Neural crest cell (in vitro differentiated cells): ENCODE measurements at regions not wholly inside any gene's neighbourhood (a gene's known extent, or its start where the extent isn't known, plus 50 kb on each side); places are given as distances from the start of the nearest gene placed in this dataset.

Experiments
- DNase-seq: peaks from one replicate; pipeline ENCODE4 v3.0.0; 2021; ENCODE audit warnings: low read depth, mixed read lengths, low spot score
- H3K27ac Mint-ChIP-seq: one replicate; pipeline ENCODE4 v1.8.0; 2021; ENCODE audit warnings: mild to moderate bottlenecking, mixed read lengths; ENCODE audit not compliant: unreplicated experiment
- H3K27me3 Mint-ChIP-seq: 2 replicates; pipeline ENCODE4 v1.8.0; 2021; ENCODE audit warnings: low read depth, mild to moderate bottlenecking, mixed read lengths
- H3K36me3 Mint-ChIP-seq: 2 replicates; pipeline ENCODE4 v1.8.0; 2021; ENCODE audit warnings: low read depth, mild to moderate bottlenecking, mixed read lengths
- H3K4me1 Mint-ChIP-seq: 2 replicates; pipeline ENCODE4 v1.8.0; 2021; ENCODE audit warnings: mixed read lengths
- H3K4me3 Mint-ChIP-seq: one replicate; pipeline ENCODE4 v1.8.0; 2021; ENCODE audit warnings: mild to moderate bottlenecking, mixed read lengths
- H3K9me3 Mint-ChIP-seq: 2 replicates; pipeline ENCODE4 v1.8.0; 2021; ENCODE audit warnings: mixed read lengths
- TF ChIP-seq, protein P1 (sequence below): fragments of 200-600 bp; sonication (generic); conservative IDR thresholded peaks from 2 replicates; pipeline ENCODE4 v1.5.0; 2021; ENCODE audit warnings: antibody characterized with exemption, mild to moderate bottlenecking

DNA sequence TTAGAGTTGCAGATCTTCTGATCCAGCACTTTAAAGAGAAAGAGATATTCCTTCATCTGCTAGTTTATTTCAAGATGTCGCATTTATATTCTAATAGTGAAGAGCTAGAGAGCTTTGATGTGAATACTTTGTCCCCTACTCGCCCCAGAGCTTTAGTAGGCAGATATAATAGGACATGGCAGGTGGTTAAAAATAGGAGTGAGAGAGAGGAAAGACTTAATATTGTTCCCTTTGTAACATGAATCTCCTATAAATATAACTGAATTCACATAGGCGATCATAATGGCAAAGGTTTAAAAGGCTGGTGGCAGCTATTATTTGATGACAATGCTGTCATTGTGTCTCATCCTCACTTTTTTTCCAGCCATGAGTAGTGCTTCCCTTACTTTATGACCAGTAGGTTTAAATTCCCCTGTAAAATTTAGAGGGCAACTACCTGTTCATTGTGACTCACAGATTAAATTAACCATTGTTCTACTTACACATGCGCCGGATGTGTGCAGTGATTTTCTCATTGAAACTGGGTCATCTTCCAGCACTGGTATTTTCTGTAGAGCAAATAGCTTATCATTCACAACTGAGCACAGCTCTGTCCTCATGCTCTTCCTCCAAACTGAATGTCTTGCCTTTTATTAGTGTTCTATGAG lies 906.7 kb upstream of the CELF2 start:
- Mint-ChIP-seq H3K4me1 (peaks cover 9% of the 10 kb centered on the region), H3K9me3 (peaks cover 10% of the 10 kb centered on the region), H3K36me3 (no peaks in the 10 kb centered on the region), H3K27me3 (no peaks in the 10 kb centered on the region), H3K4me3 (no peak overlapping the region), H3K27ac (no peak overlapping the region)
- no peak for DNase-seq
- TF ChIP-seq, protein P1, sequence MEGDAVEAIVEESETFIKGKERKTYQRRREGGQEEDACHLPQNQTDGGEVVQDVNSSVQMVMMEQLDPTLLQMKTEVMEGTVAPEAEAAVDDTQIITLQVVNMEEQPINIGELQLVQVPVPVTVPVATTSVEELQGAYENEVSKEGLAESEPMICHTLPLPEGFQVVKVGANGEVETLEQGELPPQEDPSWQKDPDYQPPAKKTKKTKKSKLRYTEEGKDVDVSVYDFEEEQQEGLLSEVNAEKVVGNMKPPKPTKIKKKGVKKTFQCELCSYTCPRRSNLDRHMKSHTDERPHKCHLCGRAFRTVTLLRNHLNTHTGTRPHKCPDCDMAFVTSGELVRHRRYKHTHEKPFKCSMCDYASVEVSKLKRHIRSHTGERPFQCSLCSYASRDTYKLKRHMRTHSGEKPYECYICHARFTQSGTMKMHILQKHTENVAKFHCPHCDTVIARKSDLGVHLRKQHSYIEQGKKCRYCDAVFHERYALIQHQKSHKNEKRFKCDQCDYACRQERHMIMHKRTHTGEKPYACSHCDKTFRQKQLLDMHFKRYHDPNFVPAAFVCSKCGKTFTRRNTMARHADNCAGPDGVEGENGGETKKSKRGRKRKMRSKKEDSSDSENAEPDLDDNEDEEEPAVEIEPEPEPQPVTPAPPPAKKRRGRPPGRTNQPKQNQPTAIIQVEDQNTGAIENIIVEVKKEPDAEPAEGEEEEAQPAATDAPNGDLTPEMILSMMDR: no peak

DNA sequence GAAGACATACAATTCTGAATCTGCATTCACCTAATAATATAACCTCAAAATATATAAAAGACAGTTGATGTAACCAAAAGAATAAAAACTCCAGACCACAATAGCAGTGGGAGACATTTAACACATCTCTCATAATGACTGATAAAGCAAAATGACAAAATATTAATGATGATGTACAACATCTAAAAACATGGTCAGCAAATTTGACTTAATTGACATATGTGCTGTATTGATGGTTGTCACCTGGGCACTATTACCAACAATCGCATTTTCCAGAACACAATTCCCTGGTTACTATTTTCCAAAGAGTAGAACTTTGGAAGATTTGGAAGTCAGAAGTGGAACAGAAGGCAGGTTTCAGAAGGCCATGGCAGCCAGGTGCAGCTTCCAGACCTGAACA lies 899.5 kb upstream of the CELF2 start:
- TF ChIP-seq, protein P1: no peak
- Mint-ChIP-seq H3K4me3 (no peak overlapping the region), H3K9me3 (peaks cover 11% of the 10 kb centered on the region), H3K36me3 (peaks cover 3% of the 10 kb centered on the region), H3K27ac (no peak overlapping the region), H3K4me1 (no peaks in the 10 kb centered on the region), H3K27me3 (no peaks in the 10 kb centered on the region)
- DNase-seq: no peak

DNA sequence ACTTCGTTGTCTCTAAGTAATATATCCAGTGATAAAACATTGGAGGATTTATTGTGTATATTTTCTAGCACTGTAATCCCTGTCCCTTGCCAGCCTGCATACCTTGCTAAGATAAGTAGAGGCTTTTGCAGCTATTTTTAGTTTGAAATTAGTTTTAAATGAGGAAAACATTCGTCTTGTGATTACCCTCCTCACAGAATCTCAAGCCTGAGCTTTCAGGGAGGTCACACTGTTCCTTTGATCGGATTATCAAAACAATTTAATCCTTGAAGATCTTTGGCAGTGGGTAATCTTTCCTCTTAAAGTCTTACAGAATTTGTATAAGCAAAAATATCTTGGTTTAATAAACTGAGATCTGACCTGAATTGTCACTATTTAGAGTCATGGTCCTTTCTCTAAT lies 897.0 kb upstream of the CELF2 start:
- H3K27me3 Mint-ChIP-seq: no peaks in the 10 kb centered on the region
- TF ChIP-seq, protein P1: no peak
- no peak for DNase-seq
- H3K36me3 Mint-ChIP-seq: peaks cover 3% of the 10 kb centered on the region
- no peak overlapping the region for H3K4me3 Mint-ChIP-seq
- H3K4me1 Mint-ChIP-seq: no peaks in the 10 kb centered on the region
- peaks cover 5% of the 10 kb centered on the region for H3K9me3 Mint-ChIP-seq
- H3K27ac Mint-ChIP-seq: no peak overlapping the region

DNA sequence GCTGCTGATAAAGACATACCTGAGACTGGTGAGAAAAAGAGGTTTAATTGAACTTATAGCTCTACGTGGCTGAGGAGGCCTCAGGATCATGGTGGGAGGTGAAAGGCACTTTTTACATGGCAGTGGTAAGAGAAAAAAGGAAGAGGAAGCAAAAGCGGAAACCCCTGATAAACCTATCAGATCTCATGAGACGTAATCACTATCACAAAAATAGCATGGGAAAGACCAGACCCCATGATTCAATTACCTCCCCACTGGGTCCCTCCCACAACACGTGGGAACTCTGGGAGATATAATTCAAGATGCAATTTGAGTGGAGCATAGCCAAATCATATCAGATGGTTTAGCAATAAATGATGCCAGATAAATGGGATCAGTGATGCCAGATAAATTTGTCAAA lies 892.0 kb upstream of the CELF2 start:
- DNase-seq: no peak
- no peak overlapping the region for H3K4me3 Mint-ChIP-seq
- TF ChIP-seq, protein P1: no peak

DNA sequence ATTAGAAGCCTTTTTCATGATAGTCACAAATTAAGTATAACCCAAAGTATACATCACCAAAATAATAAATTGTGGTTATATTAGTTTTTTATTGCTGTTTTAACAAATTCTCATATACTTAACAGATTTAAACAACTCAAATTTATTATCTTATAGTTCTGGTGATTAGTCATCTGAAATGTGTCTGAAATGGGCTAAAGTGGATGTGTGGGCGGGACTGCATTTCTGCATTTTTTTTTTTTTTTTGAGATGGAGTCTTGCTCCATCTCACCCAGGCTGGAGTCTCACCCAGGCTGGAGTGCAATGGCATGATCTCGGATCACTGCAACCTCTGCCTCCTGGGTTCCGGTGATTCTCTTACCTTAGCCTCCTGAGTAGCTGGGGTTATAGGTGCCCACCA lies 891.5 kb upstream of the CELF2 start:
- Mint-ChIP-seq H3K4me3 (no peak overlapping the region), H3K27me3 (no peaks in the 10 kb centered on the region), H3K9me3 (peaks cover 4% of the 10 kb centered on the region), H3K27ac (no peak overlapping the region), H3K36me3 (no peaks in the 10 kb centered on the region), H3K4me1 (no peaks in the 10 kb centered on the region)
- DNase-seq: no peak
- TF ChIP-seq, protein P1: no peak

More for the DNA sequence above, 892.0 kb upstream of the CELF2 start:
- H3K4me1 Mint-ChIP-seq: no peaks in the 10 kb centered on the region
- H3K9me3 Mint-ChIP-seq: peaks cover 4% of the 10 kb centered on the region
- H3K27me3 Mint-ChIP-seq: no peaks in the 10 kb centered on the region
- no peaks in the 10 kb centered on the region for H3K36me3 Mint-ChIP-seq
- no peak overlapping the region for H3K27ac Mint-ChIP-seq

DNA sequence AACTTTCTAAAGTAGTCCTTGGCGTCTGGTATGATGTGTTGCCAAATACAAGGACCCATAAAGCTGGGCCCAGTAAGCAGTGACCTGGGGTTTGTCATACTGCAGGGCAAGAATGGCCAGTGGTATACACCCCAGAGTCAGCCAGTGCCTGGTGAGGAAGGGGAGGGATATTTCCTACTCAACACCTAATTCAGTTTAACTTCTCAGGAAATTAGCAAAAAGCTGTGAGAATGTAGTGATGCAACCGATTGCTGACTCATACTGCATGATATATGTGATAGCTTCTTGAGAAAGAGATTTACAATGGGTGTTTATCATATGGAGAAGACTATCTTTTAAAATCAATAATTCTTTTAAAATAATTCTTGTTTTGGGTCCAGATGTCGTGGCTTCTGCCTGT lies 889.3 kb upstream of the CELF2 start:
- no peak for DNase-seq
- Mint-ChIP-seq H3K4me3 (no peak overlapping the region), H3K4me1 (peaks cover 3% of the 10 kb centered on the region), H3K9me3 (peaks cover 4% of the 10 kb centered on the region), H3K36me3 (no peaks in the 10 kb centered on the region), H3K27me3 (no peaks in the 10 kb centered on the region), H3K27ac (no peak overlapping the region)
- TF ChIP-seq, protein P1: no peak
